GM12878 (cell line): ENCODE measurements at regions not wholly inside any gene's neighbourhood (a gene's known extent, or its start where the extent isn't known, plus 50 kb on each side); places are given as distances from the start of the nearest gene placed in this dataset.

Source experiments
- ATAC-seq: fragments of 200-7000 bp; cut with Tn5 transposase; 3 replicates; pipeline ENCODE4 v1.9.1; 2020; ENCODE audit warnings: mild to moderate bottlenecking, moderate library complexity
- BruUV-seq: library from RNA; stranded (reverse); fragments of 400-500 nt; replicated peaks from 2 replicates; lab custom pipeline; 2021; lab: Mats Ljungman, UMichigan
- CTCF ChIA-PET: fragments of 300-600 bp; sonication (Branson Sonifier 250); formaldehyde crosslinking; extraction: SDS; loops from one replicate; lab custom pipeline; 2021; ENCODE audit warnings: inconsistent platforms; lab: Yijun Ruan, JAX
- POLR2A ChIA-PET: fragments of 350-600 bp; formaldehyde crosslinking; extraction: SDS; loops from one replicate; lab custom pipeline; 2021; ENCODE audit warnings: inconsistent platforms; lab: Charles Lee
- RAD21 ChIA-PET: fragments of 300-600 bp; sonication (Branson Sonifier 250); formaldehyde crosslinking; loops from one replicate; lab custom pipeline; 2023; ENCODE audit warnings: antibody characterized with exemption; ENCODE audit not compliant: unreplicated experiment; lab: Charles Lee
- SMC1A ChIA-PET: fragments of 300-600 bp; sonication (Branson Sonifier 250); formaldehyde crosslinking; loops from one replicate; lab custom pipeline; 2023; ENCODE audit not compliant: unreplicated experiment, uncharacterized antibody; lab: Charles Lee
- DNase-seq: peaks from one replicate; pipeline ENCODE4 v3.0.0-alpha.2; 2011; ENCODE audit warnings: low read depth, low spot score
- FAIRE-seq: peaks from 3 replicates; lab custom pipeline; 2011; peaks lifted over from hg19 to GRCh38; lab: Jason Lieb, UNC
- H2AFZ ChIP-seq: 2 replicates; pipeline ENCODE4 v1.6.0; 2011; ENCODE audit warnings: low read depth, low read length, control low read depth; ENCODE audit not compliant: control insufficient read depth
- H3K27ac ChIP-seq: 2 replicates; pipeline ENCODE4 v1.5.1; 2011; ENCODE audit warnings: control low read depth; ENCODE audit not compliant: control insufficient read depth, insufficient read depth
- H3K27me3 ChIP-seq, 2 experiments: replicated peaks in 1 of 2; 2 replicates each; pipeline versions ENCODE4 v1.6.0 to v1.6.1; 2011; ENCODE audit warnings: low read length in 1 of 2; ENCODE audit not compliant: control insufficient read depth in 2 of 2, insufficient read depth in 2 of 2
- H3K36me3 ChIP-seq, 2 experiments: 2 replicates each; pipeline ENCODE4 v1.5.1; 2011; ENCODE audit warnings: low read length in 1 of 2; ENCODE audit not compliant: control insufficient read depth in 2 of 2, insufficient read depth in 2 of 2
- H3K4me1 ChIP-seq: 2 replicates; pipeline ENCODE4 v1.6.1; 2011; ENCODE audit warnings: mild to moderate bottlenecking, low read length, moderate library complexity, mixed read lengths; ENCODE audit not compliant: control insufficient read depth, insufficient read depth
- H3K4me2 ChIP-seq: 2 replicates; pipeline ENCODE4 v1.6.0; 2011; ENCODE audit warnings: control low read depth; ENCODE audit not compliant: control insufficient read depth, insufficient read depth
- H3K4me3 ChIP-seq: fragments of 200-600 bp; sonication (generic); 2 replicates; pipeline ENCODE4 v1.5.1; 2016
- H3K79me2 ChIP-seq: 2 replicates; pipeline ENCODE4 v1.6.0; 2011; ENCODE audit warnings: low read length; ENCODE audit not compliant: control insufficient read depth, insufficient read depth
- H3K9ac ChIP-seq: 2 replicates; pipeline ENCODE4 v1.8.0; 2011; ENCODE audit warnings: low read length, control low read depth, mixed read lengths; ENCODE audit not compliant: control insufficient read depth, insufficient read depth
- H3K9me3 ChIP-seq: replicated peaks from 3 replicates; pipeline ENCODE4 v1.5.1; 2011; ENCODE audit warnings: mild to moderate bottlenecking, low read length; ENCODE audit not compliant: control insufficient read depth, insufficient read depth
- H4K20me1 ChIP-seq: 2 replicates; pipeline ENCODE4 v1.6.0; 2011; ENCODE audit not compliant: control insufficient read depth, insufficient read depth
- EGR1 ChIP-seq, 2 experiments: IDR thresholded peaks; 1 replicate in 1 of 2; 2 replicates in 1 of 2; pipeline ENCODE4 v1.6.1; 2011 to 2012; ENCODE audit warnings: low read depth in 2 of 2, low read length in 2 of 2, borderline replicate concordance in 1 of 2, mild to moderate bottlenecking in 1 of 2, moderate library complexity in 1 of 2
- GABPA ChIP-seq: IDR thresholded peaks from 2 replicates; pipeline ENCODE4 v1.6.1; 2014; ENCODE audit warnings: antibody characterized with exemption, low read depth, mild to moderate bottlenecking, inconsistent platforms
- HDGF ChIP-seq: fragments of 450-650 bp; IDR thresholded peaks from 2 replicates; pipeline ENCODE4 v1.6.1; 2016; ENCODE audit warnings: antibody characterized with exemption
- IKZF2 ChIP-seq, 2 experiments: fragments of 450-650 bp; IDR thresholded peaks; 2 replicates each; pipeline ENCODE4 v1.6.1; 2017; ENCODE audit warnings: mild to moderate bottlenecking in 2 of 2, moderate library complexity in 2 of 2
- MTA2 ChIP-seq: fragments of 450-650 bp; IDR thresholded peaks from 2 replicates; pipeline ENCODE4 v1.6.1; 2016; ENCODE audit warnings: low read depth, mild to moderate bottlenecking, moderate library complexity
- NRF1 ChIP-seq: conservative IDR thresholded peaks from 2 replicates; pipeline ENCODE4 v1.6.1; 2011; ENCODE audit warnings: mild to moderate bottlenecking, low read depth, low read length, improper control_type of control experiment
- RAD51 ChIP-seq: fragments of 450-650 bp; IDR thresholded peaks from 2 replicates; pipeline ENCODE4 v1.6.1; 2016; ENCODE audit warnings: moderate library complexity, mild to moderate bottlenecking, inconsistent platforms
- RCOR1 ChIP-seq: conservative IDR thresholded peaks from 2 replicates; pipeline ENCODE4 v1.6.1; 2012; ENCODE audit warnings: low read depth, low read length, improper control_type of control experiment
- SP1 ChIP-seq: IDR thresholded peaks from one replicate; pipeline ENCODE4 v1.6.1; 2011; ENCODE audit warnings: low read depth, low read length
- ZSCAN29 ChIP-seq: fragments of 450-650 bp; IDR thresholded peaks from 2 replicates; pipeline ENCODE4 v1.6.1; 2017; ENCODE audit warnings: mild to moderate bottlenecking, moderate library complexity
- WGBS: methylation state at CpG from one replicate; pipeline ENCODE4 v1.1.6; 2016; ENCODE audit warnings: low lambda C conversion rate; ENCODE audit not compliant: insufficient replicate concordance, insufficient coverage; ENCODE audit errors: missing lambda C conversion rate; 5-methylcytosine and 5-hydroxymethylcytosine counted together
- in situ Hi-C: fragments of 300-500 bp; cut with MboI; formaldehyde crosslinking; loops from 9 replicates; pipeline ENCODE4 v1.14.3; 2018; ENCODE audit warnings: mixed read lengths
- intact Hi-C: fragments of 100-400 bp; cut with micrococcal nuclease; formaldehyde crosslinking; loops from one replicate; pipeline ENCODE4 v1.14.2; 2022; ENCODE audit not compliant: unreplicated experiment
- TF ChIP-seq, protein P1 (sequence below): fragments of 450-650 bp; IDR thresholded peaks from 2 replicates; pipeline ENCODE4 v1.6.1; 2018; ENCODE audit warnings: borderline replicate concordance, mild to moderate bottlenecking; ENCODE audit not compliant: partially characterized antibody
- TF ChIP-seq, protein P2 (sequence below): IDR thresholded peaks from 2 replicates; pipeline ENCODE4 v1.6.1; 2011; ENCODE audit warnings: low read depth, low read length, improper control_type of control experiment, borderline replicate concordance

DNA sequence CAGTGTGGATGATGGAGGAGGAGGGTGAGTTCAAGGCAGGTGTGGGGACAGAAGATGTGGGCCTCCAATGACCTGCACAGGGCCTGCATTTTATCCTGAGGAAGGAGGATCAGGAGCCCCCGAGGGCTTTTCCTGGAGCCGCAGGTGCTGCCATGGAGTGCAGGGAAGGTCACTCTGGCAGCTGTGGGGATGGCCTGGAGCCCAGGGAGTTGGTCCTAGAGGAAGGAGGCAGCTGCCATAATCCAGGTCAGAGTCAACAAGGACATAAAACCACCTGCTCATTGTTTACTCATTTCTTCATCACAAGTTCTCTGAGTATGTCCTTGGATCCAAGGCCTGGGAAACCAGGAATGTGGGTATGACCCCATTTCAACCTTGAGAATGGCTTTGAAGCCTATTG lies 87.2 kb downstream of the SCGB2B2 start:
- no peaks in the 10 kb centered on the region for H3K9me3 ChIP-seq
- H3K4me3 ChIP-seq, result no peak overlapping the region
- 0% methylated on average over 2 of the region's 2 CpGs for whole genome bisulfite sequencing
- SMC1A ChIA-PET, result no interaction called here
- H2AFZ ChIP-seq, result no peak overlapping the region
- ATAC-seq (no peak), DNase-seq (no peak), FAIRE-seq (no peak)
- no TSS peak for BruUV-seq
- no peaks in the 10 kb centered on the region for H3K4me1 ChIP-seq
- H3K79me2 ChIP-seq, result no peaks in the 10 kb centered on the region
- H3K27ac ChIP-seq, result no peak overlapping the region
- CTCF ChIA-PET, result no interaction called here
- TF ChIP-seq ZSCAN29, result no peak
- no peak for TF ChIP-seq GABPA
- no peak for TF ChIP-seq NRF1
- no peak for TF ChIP-seq IKZF2 (IDR thresholded peaks at IDR 0.05)
- TF ChIP-seq RCOR1, result no peak
- TF ChIP-seq EGR1 (IDR thresholded peaks at IDR 0.05; ENCODE audit: borderline replicate concordance in 1 of 2, low read depth in 2 of 2, low read length in 2 of 2), result no peak
- no peak for TF ChIP-seq SP1
- no peak for TF ChIP-seq RAD51
- TF ChIP-seq HDGF, result no peak
- TF ChIP-seq, protein P1, sequence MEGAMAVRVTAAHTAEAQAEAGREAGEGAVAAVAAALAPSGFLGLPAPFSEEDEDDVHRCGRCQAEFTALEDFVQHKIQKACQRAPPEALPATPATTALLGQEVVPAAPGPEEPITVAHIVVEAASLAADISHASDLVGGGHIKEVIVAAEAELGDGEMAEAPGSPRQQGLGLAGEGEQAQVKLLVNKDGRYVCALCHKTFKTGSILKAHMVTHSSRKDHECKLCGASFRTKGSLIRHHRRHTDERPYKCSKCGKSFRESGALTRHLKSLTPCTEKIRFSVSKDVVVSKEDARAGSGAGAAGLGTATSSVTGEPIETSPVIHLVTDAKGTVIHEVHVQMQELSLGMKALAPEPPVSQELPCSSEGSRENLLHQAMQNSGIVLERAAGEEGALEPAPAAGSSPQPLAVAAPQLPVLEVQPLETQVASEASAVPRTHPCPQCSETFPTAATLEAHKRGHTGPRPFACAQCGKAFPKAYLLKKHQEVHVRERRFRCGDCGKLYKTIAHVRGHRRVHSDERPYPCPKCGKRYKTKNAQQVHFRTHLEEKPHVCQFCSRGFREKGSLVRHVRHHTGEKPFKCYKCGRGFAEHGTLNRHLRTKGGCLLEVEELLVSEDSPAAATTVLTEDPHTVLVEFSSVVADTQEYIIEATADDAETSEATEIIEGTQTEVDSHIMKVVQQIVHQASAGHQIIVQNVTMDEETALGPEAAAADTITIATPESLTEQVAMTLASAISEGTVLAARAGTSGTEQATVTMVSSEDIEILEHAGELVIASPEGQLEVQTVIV, result no peak
- TF ChIP-seq MTA2, result no peak
- TF ChIP-seq, protein P2, sequence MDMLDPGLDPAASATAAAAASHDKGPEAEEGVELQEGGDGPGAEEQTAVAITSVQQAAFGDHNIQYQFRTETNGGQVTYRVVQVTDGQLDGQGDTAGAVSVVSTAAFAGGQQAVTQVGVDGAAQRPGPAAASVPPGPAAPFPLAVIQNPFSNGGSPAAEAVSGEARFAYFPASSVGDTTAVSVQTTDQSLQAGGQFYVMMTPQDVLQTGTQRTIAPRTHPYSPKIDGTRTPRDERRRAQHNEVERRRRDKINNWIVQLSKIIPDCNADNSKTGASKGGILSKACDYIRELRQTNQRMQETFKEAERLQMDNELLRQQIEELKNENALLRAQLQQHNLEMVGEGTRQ, result no peak
- no peak overlapping the region for H3K9ac ChIP-seq
- in situ Hi-C loops (no loop called here), intact Hi-C loops (no loop called here)
- POLR2A ChIA-PET, result no interaction called here
- H3K27me3 ChIP-seq, result no peaks in the 10 kb centered on the region
- H3K36me3 ChIP-seq, result no peaks in the 10 kb centered on the region
- no peak overlapping the region for H3K4me2 ChIP-seq
- no peaks in the 10 kb centered on the region for H4K20me1 ChIP-seq
- RAD21 ChIA-PET, result no interaction called here
